ENCODE measurements at regions not wholly inside any gene's neighbourhood (a gene's known extent, or its start where the extent isn't known, plus 50 kb on each side); places are given as distances from the start of the nearest gene placed in this dataset.

DNA sequence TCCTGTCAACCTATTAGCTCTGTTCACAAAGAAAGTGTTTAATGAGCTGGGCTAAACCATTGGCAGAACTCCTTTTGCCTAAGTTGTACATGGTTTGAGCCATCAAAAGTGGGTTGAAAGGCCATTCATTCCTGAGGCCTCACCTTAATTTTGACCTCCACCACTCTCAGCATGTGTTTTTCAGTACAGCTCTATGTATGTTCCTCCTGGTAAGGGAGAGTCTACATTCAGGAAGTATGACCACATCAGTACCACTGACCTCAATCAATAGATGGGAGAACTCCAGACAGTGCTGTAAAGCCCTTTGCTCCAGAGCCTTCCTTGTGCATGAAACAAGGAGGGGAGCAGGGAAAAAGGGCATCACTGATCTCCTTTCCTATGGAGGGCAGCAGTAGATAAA is 87.8 kb upstream of the CARD18 start:
- no peak for DNase-seq (ENCODE audit: low read depth in 1 of 2, low spot score in 2 of 2)
- no peaks in the 10 kb centered on the region for H3K27me3 ChIP-seq (replicated peaks)
- no peaks in the 10 kb centered on the region for H3K4me1 ChIP-seq (replicated peaks)
- no peak overlapping the region for H3K4me3 ChIP-seq
- H3K9me3 ChIP-seq (replicated peaks) = no peaks in the 10 kb centered on the region
- H3K36me3 ChIP-seq = no peaks in the 10 kb centered on the region
- H3K27ac ChIP-seq = no peak overlapping the region

DNA sequence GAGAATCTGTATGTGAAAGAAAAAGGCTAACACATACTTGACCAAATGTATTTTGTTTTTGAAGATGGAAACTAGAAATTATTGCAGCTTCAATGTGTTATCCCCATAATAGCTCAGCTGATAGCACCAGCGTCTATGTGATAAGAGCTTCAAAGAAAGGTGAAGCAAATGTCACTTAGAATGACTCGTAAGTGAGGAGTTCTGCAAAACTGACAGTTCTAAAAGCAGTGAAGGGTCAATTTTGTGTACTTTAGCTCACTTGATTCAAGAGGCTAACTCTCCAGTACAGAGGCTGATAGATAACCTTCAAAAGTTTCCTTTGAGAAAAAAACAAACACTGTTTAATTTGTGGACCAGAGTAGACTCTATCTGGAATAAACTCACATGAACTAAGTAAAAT is 87.2 kb upstream of the CARD18 start:
- Histone ChIP-seq H3K36me3 (no peaks in the 10 kb centered on the region), H3K9me3 (replicated peaks) (no peaks in the 10 kb centered on the region), H3K27ac (no peak overlapping the region), H3K4me1 (replicated peaks) (no peaks in the 10 kb centered on the region), H3K4me3 (no peak overlapping the region), H3K27me3 (replicated peaks) (no peaks in the 10 kb centered on the region)
- no peak for DNase-seq (ENCODE audit: low read depth in 1 of 2, low spot score in 2 of 2)

DNA sequence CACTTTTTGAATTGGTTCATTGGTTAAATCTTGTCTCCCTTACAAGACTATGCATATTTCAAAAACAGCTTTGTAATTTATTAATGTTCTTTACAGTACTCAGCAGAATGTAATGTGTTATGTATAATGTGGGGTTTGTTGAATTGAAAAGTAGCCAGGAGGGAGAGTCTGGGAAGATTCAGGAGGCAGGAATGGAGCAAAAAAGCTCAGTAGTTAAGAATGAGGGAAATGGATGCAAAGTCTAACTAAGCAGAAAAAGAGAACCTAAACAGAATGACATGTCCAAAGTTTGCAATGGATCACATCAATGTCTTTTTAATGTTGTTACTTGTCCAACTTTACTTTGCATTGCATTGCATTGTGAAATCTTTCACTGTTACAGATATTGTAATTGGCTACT is 86.5 kb upstream of the CARD18 start:
- Histone ChIP-seq H3K4me1 (replicated peaks) (no peaks in the 10 kb centered on the region), H3K27me3 (replicated peaks) (no peaks in the 10 kb centered on the region), H3K4me3 (no peak overlapping the region), H3K27ac (no peak overlapping the region), H3K9me3 (replicated peaks) (no peaks in the 10 kb centered on the region), H3K36me3 (no peaks in the 10 kb centered on the region)
- DNase-seq (ENCODE audit: low read depth in 1 of 2, low spot score in 2 of 2) = no peak

DNA sequence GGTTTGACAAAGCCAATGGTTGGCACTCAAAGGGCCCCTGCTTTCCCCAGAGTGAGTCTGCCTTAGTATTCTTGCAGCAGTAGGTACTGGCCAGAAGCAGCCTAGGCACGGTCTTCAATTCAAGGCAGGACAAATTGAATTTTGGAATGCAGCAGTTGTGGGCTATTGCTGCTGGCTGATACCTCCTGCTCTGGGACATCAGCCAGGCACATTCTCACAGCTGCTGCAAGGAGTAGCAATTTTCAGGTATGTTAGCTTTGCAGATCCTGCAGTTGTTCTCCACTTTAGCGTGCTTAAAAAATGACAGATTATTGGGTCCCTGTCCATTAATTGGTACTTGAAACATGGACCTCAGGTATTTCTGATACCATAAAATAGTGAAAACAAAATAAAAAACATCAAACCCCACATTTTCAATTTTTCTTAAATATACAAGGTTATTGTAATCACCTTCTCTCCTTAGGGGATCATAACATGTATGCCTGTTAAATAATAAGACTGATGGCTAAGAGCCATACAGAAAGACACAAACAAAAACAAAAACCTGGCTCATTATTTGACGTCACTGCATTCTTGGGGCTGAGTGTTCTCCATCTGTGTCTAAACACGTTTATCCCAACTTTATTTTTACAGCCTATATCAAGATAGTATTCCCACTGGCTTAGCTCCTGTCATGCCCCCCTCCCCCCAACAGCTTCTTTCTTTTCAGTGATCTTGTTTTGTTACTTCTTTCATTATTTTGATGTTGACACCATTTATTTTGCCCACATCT is 85.1 kb upstream of the CARD18 start:
- peak in 1 of 2 experiments; percentile 2 for DNase-seq (ENCODE audit: low read depth in 1 of 2, low spot score in 2 of 2)
- H3K9me3 ChIP-seq (replicated peaks) = no peaks in the 10 kb centered on the region
- no peak overlapping the region for H3K4me3 ChIP-seq
- H3K4me1 ChIP-seq (replicated peaks) = no peaks in the 10 kb centered on the region
- H3K27ac ChIP-seq = no peak overlapping the region
- H3K36me3 ChIP-seq = no peaks in the 10 kb centered on the region
- H3K27me3 ChIP-seq (replicated peaks) = no peaks in the 10 kb centered on the region

DNA sequence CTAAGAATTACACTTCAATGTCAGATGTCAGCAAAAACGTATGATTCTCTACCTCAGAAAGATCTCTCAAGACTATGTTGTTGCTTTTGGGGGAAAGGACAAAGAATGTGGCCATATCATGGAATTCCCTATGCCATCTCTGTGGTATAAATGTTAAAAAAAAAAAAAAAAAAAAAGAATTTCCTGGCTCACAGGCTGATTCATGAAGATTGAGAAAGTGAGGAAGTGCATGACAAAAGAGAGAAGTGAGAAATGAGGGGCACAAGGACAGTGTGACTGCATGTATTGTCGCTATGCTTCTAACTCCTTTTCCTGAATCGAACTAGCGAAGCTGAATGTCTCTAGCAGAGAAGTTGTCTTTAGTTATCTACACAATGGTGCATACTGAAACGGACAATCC is 80.6 kb upstream of the CARD18 start:
- no peaks in the 10 kb centered on the region for H3K4me1 ChIP-seq (replicated peaks)
- H3K27me3 ChIP-seq (replicated peaks) = no peaks in the 10 kb centered on the region
- no peaks in the 10 kb centered on the region for H3K9me3 ChIP-seq (replicated peaks)
- no peak overlapping the region for H3K4me3 ChIP-seq
- DNase-seq (ENCODE audit: low read depth in 1 of 2, low spot score in 2 of 2) = no peak
- no peaks in the 10 kb centered on the region for H3K36me3 ChIP-seq
- H3K27ac ChIP-seq = no peak overlapping the region

DNA sequence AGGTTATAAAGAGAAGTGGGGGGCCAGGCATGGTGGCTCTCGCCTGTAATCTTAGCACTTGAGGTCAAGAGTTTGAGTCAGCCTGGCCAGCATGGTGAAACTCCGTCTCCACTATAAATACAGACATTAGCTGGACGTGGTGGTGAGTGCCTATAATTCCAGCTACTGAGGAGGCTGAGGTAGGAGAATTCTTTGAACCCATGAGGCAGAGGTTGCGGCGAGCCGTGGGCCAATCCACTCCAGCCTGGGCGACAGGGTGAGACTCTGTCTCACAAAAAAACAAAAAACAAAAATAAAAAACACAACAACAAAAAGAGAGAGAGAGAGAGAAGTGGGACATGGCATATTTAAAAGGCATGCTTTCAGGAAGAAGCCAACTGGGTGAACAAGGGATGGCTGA is 80.1 kb upstream of the CARD18 start:
- no peaks in the 10 kb centered on the region for H3K9me3 ChIP-seq (replicated peaks)
- no peak overlapping the region for H3K27ac ChIP-seq
- H3K36me3 ChIP-seq = no peaks in the 10 kb centered on the region
- H3K27me3 ChIP-seq (replicated peaks) = no peaks in the 10 kb centered on the region
- no peaks in the 10 kb centered on the region for H3K4me1 ChIP-seq (replicated peaks)
- H3K4me3 ChIP-seq = no peak overlapping the region
- DNase-seq (ENCODE audit: low read depth in 1 of 2, low spot score in 2 of 2) = no peak

DNA sequence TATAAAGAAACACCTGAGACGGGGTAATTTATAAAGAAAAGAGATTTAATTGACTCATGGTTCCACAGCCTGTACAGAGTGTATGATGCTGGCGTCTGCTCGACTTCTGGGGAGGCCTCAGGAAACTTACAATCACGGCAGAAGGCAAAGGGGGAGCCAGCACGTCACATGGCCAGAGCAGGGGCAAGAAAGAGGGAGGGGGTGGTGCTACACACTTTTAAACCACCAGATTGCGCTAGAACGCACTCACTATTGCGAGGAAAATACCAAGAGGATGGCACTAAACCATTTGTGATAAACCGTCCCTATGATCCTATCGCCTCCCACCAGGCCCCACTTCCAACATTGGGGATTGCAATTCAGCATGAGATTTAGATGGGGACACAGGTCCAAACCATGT is 79.7 kb upstream of the CARD18 start:
- Histone ChIP-seq H3K27me3 (replicated peaks) (no peaks in the 10 kb centered on the region), H3K36me3 (no peaks in the 10 kb centered on the region), H3K9me3 (replicated peaks) (no peaks in the 10 kb centered on the region), H3K4me3 (no peak overlapping the region), H3K27ac (no peak overlapping the region), H3K4me1 (replicated peaks) (no peaks in the 10 kb centered on the region)
- DNase-seq (ENCODE audit: low read depth in 1 of 2, low spot score in 2 of 2) = no peak

DNA sequence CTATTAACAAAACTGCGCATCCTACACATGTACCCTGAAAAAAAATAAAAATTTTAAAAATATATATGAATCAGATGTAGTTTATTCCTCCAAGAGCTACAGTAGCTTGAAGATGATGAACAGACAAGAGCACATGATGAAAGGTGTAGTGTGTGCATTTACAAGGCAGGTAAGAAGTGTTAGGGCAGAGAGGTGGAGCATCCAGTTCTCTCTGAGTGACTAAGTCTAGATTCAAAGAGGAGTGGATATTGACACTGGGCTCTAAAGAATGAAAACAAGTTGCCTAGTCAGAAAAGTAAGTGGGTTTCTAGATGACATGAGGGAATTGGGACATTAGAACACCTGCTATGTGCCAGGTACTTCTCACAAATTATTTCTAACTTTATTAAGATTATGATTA is 76.0 kb upstream of the CARD18 start:
- no peak for DNase-seq (ENCODE audit: low read depth in 1 of 2, low spot score in 2 of 2)
- Histone ChIP-seq H3K27me3 (replicated peaks) (no peaks in the 10 kb centered on the region), H3K9me3 (replicated peaks) (no peaks in the 10 kb centered on the region), H3K27ac (no peak overlapping the region), H3K36me3 (no peaks in the 10 kb centered on the region), H3K4me1 (replicated peaks) (no peaks in the 10 kb centered on the region), H3K4me3 (no peak overlapping the region)

DNA sequence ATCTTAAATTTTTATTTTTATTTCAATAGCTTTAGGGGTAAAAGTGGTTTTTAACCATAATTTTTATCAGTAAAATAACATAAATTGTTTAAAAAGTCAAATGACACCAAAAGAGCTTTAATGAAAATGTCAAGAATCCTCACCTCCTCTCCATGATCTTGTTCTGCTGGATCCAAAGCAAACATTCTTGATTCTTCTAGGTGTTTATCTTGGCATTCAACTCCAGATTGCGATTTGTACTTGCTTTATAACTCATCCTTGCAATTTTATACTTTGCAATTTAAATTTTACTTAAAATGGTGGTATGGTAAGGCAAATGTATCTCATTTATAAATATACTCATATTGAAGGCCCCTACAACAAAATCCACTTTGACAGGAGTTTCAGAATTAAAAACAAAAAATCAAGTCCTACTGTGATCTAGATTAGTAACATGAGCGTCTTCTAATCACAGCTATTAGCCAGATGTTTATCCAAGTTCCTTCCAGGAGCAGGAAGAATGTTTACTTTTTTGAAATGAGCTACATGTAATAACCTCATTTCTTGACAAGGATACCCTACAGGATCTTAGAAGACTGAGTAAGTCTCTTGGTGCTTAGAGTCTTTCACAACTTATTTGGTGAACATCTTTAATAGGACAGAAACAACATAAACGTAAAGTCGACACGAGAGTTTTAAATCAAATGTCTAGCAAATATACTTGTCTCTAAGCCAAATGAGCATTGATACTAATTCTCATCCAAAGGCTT is 72.4 kb upstream of the CARD18 start:
- DNase-seq (ENCODE audit: low read depth in 1 of 2, low spot score in 2 of 2) = no peak
- Histone ChIP-seq H3K4me3 (no peak overlapping the region), H3K9me3 (replicated peaks) (no peaks in the 10 kb centered on the region), H3K27me3 (replicated peaks) (no peaks in the 10 kb centered on the region), H3K36me3 (no peaks in the 10 kb centered on the region), H3K4me1 (replicated peaks) (0 out of 2 replicates have a peak, but pooled peaks cover under 1% of the 10 kb centered on the region), H3K27ac (no peak overlapping the region)

DNA sequence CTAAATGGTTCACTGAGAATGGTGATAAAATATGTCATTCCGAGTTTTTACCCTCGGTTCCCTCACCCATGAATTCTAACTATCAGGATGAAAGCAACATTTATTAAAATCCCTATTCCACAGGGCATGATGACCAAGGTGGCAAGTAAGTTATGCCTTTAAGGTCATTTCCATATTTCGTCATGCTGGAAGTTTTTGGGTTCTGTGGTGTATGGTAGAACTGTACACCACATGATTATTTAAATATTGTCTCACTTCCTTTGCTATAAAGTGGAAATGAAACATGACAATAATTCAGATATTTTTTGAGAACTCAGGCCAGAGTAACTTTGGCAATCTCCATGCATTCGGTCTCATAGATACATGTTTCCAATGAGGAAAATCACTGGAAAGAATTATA is 68.5 kb upstream of the CARD18 start:
- peaks cover 3% of the 10 kb centered on the region; the same call in 1 of the 2 replicates for H3K4me1 ChIP-seq (replicated peaks)
- no peak for DNase-seq (ENCODE audit: low read depth in 1 of 2, low spot score in 2 of 2)
- H3K9me3 ChIP-seq (replicated peaks) = no peaks in the 10 kb centered on the region

DNA sequence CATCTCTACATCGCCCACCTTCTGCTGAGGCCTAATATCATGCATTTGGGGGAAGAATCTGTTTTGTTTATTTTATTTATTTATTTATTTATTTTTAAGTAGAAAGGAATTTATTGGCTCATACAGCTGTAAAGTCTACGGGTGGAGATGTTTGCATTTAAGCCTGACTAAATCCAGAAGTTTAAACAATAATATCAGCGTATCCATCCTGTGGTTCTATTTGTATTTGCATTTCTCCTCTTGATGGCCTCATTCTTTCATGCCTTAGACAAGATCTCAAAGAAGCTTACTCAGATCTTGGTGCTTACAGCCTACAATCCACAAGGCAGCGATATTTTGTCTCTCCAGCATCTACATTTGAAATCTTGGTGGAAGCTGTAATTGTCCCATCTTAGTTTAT is 67.1 kb upstream of the CARD18 start:
- Histone ChIP-seq H3K36me3 (no peaks in the 10 kb centered on the region), H3K27me3 (replicated peaks) (no peaks in the 10 kb centered on the region), H3K4me1 (replicated peaks) (peaks cover 3% of the 10 kb centered on the region; the same call in 1 of the 2 replicates), H3K4me3 (no peak overlapping the region), H3K27ac (no peak overlapping the region), H3K9me3 (replicated peaks) (no peaks in the 10 kb centered on the region)
- DNase-seq (ENCODE audit: low read depth in 1 of 2, low spot score in 2 of 2) = no peak

More for the DNA sequence above, 68.5 kb upstream of the CARD18 start:
- no peaks in the 10 kb centered on the region for H3K27me3 ChIP-seq (replicated peaks)
- H3K4me3 ChIP-seq = no peak overlapping the region
- H3K36me3 ChIP-seq = no peaks in the 10 kb centered on the region
- no peak overlapping the region for H3K27ac ChIP-seq

DNA sequence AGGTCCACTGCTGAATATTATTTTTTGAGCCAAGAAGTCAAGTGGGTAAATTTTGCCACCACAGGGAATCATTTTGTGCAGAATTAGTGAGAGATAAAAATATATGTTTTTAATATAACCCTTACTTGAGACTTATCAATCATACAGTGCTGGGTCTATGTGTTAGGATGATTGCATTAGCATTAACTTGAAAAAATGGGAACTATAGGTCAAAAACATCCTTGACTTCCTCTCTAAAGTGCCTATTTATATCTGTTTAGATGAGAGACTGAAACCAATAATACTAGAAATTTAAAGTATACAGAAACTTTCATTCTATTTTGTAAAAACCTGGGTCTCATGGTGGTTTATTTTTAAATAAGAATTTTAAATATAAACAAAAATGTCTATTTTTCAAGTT is 65.1 kb upstream of the CARD18 start:
- Histone ChIP-seq H3K9me3 (replicated peaks) (no peaks in the 10 kb centered on the region), H3K27ac (no peak overlapping the region), H3K4me1 (replicated peaks) (peaks cover 3% of the 10 kb centered on the region; the same call in 1 of the 2 replicates), H3K4me3 (no peak overlapping the region), H3K36me3 (no peaks in the 10 kb centered on the region), H3K27me3 (replicated peaks) (no peaks in the 10 kb centered on the region)
- DNase-seq (ENCODE audit: low read depth in 1 of 2, low spot score in 2 of 2) = no peak

DNA sequence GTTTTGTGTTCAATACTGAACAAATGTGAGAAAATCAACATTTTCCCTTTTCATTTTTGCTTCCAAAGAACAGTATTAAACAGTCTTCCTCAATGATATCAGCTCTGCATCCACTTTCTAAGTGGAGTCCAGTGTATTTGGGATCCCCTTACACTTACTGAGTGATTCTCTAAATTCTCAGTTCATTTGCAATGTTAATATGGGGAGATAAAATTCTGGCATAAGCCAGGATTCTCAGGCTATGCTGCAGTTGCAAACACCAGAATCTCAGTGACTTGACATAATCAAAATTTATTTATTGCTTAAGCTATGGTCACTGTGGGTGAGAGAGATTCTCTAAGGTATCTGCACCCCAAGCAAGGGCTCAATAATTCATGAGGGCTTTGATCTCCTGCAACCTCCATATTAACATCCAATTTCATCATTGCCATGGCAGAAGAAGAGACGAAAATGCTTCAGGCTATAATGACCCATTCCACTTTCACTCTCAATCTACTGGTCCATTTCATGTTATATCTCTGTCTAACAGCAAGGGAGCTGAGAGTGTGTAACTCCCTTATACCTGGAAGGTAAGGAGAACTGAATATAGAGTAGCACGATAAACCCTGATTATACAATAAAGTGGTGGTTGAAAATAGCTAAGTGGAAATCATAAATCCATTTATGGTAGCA is 64.1 kb upstream of the CARD18 start:
- H3K36me3 ChIP-seq = no peaks in the 10 kb centered on the region
- no peak overlapping the region for H3K27ac ChIP-seq
- H3K4me1 ChIP-seq (replicated peaks) = peaks cover 3% of the 10 kb centered on the region; the same call in 1 of the 2 replicates
- H3K9me3 ChIP-seq (replicated peaks) = no peaks in the 10 kb centered on the region
- H3K27me3 ChIP-seq (replicated peaks) = no peaks in the 10 kb centered on the region
- DNase-seq (ENCODE audit: low read depth in 1 of 2, low spot score in 2 of 2) = no peak
- no peak overlapping the region for H3K4me3 ChIP-seq

Data from SJSA1 (cell line).